ENCODE measurements at regions not wholly inside any gene's neighbourhood (a gene's known extent, or its start where the extent isn't known, plus 50 kb on each side); places are given as distances from the start of the nearest gene placed in this dataset.

GRCh38 chr12:71233083-71233482 lies 75.3 kb upstream of the TSPAN8 start:
- TF ChIP-seq, protein P1, sequence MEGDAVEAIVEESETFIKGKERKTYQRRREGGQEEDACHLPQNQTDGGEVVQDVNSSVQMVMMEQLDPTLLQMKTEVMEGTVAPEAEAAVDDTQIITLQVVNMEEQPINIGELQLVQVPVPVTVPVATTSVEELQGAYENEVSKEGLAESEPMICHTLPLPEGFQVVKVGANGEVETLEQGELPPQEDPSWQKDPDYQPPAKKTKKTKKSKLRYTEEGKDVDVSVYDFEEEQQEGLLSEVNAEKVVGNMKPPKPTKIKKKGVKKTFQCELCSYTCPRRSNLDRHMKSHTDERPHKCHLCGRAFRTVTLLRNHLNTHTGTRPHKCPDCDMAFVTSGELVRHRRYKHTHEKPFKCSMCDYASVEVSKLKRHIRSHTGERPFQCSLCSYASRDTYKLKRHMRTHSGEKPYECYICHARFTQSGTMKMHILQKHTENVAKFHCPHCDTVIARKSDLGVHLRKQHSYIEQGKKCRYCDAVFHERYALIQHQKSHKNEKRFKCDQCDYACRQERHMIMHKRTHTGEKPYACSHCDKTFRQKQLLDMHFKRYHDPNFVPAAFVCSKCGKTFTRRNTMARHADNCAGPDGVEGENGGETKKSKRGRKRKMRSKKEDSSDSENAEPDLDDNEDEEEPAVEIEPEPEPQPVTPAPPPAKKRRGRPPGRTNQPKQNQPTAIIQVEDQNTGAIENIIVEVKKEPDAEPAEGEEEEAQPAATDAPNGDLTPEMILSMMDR (IDR thresholded peaks at IDR 0.05): no peak
- no peak for TF ChIP-seq POLR2A (IDR thresholded peaks at IDR 0.05)
